Activated naive CD4-positive, alpha-beta T cell treated with anti-CD3 and anti-CD28 coated beads, Interleukin-2, amount 10 ng/mL, durations not matched to agents 7 days and 5 days (primary cell): ENCODE measurements at regions not wholly inside any gene's neighbourhood (a gene's known extent, or its start where the extent isn't known, plus 50 kb on each side); places are given as distances from the start of the nearest gene placed in this dataset.

Source experiments
- CTCF ChIA-PET: fragments of 350-600 bp; sonication (Branson Sonifier 250); formaldehyde crosslinking; loops from one replicate; lab custom pipeline; 2021; ENCODE audit warnings: antibody characterized with exemption; lab: Charles Lee
- DNase-seq: peaks from one replicate; pipeline ENCODE4 v3.0.0-alpha.2; 2020
- H3K27ac Mint-ChIP-seq: one replicate; pipeline ENCODE4 v1.8.0; 2021; ENCODE audit warnings: mild to moderate bottlenecking, moderate library complexity, mixed read lengths
- H3K27me3 Mint-ChIP-seq: one replicate; pipeline ENCODE4 v1.8.0; 2021; ENCODE audit warnings: mild to moderate bottlenecking, mixed read lengths
- H3K36me3 Mint-ChIP-seq: one replicate; pipeline ENCODE4 v1.8.0; 2021; ENCODE audit warnings: mixed read lengths
- H3K4me1 Mint-ChIP-seq: one replicate; pipeline ENCODE4 v1.8.0; 2021; ENCODE audit warnings: mixed read lengths
- H3K4me3 Mint-ChIP-seq: one replicate; pipeline ENCODE4 v1.8.0; 2021; ENCODE audit warnings: mild to moderate bottlenecking, moderate library complexity, mixed read lengths
- H3K9me3 Mint-ChIP-seq: one replicate; pipeline ENCODE4 v1.8.0; 2021; ENCODE audit warnings: mixed read lengths

GRCh38 chr6:91106083-91106482 is 519.2 kb upstream of the MAP3K7 start:
- Mint-ChIP-seq H3K27ac (no peak overlapping the region), H3K9me3 (no peaks in the 10 kb centered on the region), H3K36me3 (no peaks in the 10 kb centered on the region), H3K4me3 (no peak overlapping the region), H3K27me3 (no peaks in the 10 kb centered on the region), H3K4me1 (no peaks in the 10 kb centered on the region)
- no peak for DNase-seq
- CTCF ChIA-PET: no interaction called here

GRCh38 chr6:91105532-91105931 is 518.7 kb upstream of the MAP3K7 start:
- Mint-ChIP-seq H3K4me3 (no peak overlapping the region), H3K27me3 (no peaks in the 10 kb centered on the region)
- CTCF ChIA-PET: no interaction called here

GRCh38 chr6:91099479-91099878 is 512.6 kb upstream of the MAP3K7 start:
- Mint-ChIP-seq H3K9me3 (no peaks in the 10 kb centered on the region), H3K4me1 (no peaks in the 10 kb centered on the region), H3K36me3 (no peaks in the 10 kb centered on the region), H3K4me3 (no peak overlapping the region), H3K27me3 (no peaks in the 10 kb centered on the region), H3K27ac (no peak overlapping the region)
- no peak for DNase-seq
- CTCF ChIA-PET: no interaction called here

More at GRCh38 chr6:91105532-91105931, 518.7 kb upstream of the MAP3K7 start:
- no peaks in the 10 kb centered on the region for H3K36me3 Mint-ChIP-seq
- no peaks in the 10 kb centered on the region for H3K4me1 Mint-ChIP-seq
- no peak overlapping the region for H3K27ac Mint-ChIP-seq
- no peak for DNase-seq
- H3K9me3 Mint-ChIP-seq: no peaks in the 10 kb centered on the region

GRCh38 chr6:91098006-91098405 is 511.1 kb upstream of the MAP3K7 start:
- H3K4me3 Mint-ChIP-seq: no peak overlapping the region
- DNase-seq: no peak
- CTCF ChIA-PET: no interaction called here
- H3K4me1 Mint-ChIP-seq: no peaks in the 10 kb centered on the region
- no peaks in the 10 kb centered on the region for H3K36me3 Mint-ChIP-seq
- H3K27me3 Mint-ChIP-seq: no peaks in the 10 kb centered on the region
- H3K27ac Mint-ChIP-seq: no peak overlapping the region
- no peaks in the 10 kb centered on the region for H3K9me3 Mint-ChIP-seq

GRCh38 chr6:91097364-91097763 is 510.5 kb upstream of the MAP3K7 start:
- H3K4me1 Mint-ChIP-seq: no peaks in the 10 kb centered on the region
- CTCF ChIA-PET: no interaction called here
- no peaks in the 10 kb centered on the region for H3K36me3 Mint-ChIP-seq
- no peak overlapping the region for H3K27ac Mint-ChIP-seq
- no peaks in the 10 kb centered on the region for H3K9me3 Mint-ChIP-seq
- H3K4me3 Mint-ChIP-seq: no peak overlapping the region
- no peak for DNase-seq
- no peaks in the 10 kb centered on the region for H3K27me3 Mint-ChIP-seq

GRCh38 chr6:91094806-91095475 is 508.1 kb upstream of the MAP3K7 start:
- CTCF ChIA-PET: interaction anchor here (0.8 kb wide), 1 partner anchor 13 kb away, joined by 3 read pairs; no protein-coding TSS in a partner anchor
- H3K27ac Mint-ChIP-seq: no peak overlapping the region
- H3K27me3 Mint-ChIP-seq: no peaks in the 10 kb centered on the region
- no peaks in the 10 kb centered on the region for H3K36me3 Mint-ChIP-seq
- no peak overlapping the region for H3K4me3 Mint-ChIP-seq
- H3K4me1 Mint-ChIP-seq: no peaks in the 10 kb centered on the region
- no peaks in the 10 kb centered on the region for H3K9me3 Mint-ChIP-seq
- DNase-seq: no peak

GRCh38 chr6:91094341-91094740 is 507.5 kb upstream of the MAP3K7 start:
- no peaks in the 10 kb centered on the region for H3K36me3 Mint-ChIP-seq
- DNase-seq: no peak
- no peaks in the 10 kb centered on the region for H3K27me3 Mint-ChIP-seq
- H3K9me3 Mint-ChIP-seq: no peaks in the 10 kb centered on the region
- H3K4me3 Mint-ChIP-seq: no peak overlapping the region
- no peak overlapping the region for H3K27ac Mint-ChIP-seq
- CTCF ChIA-PET: interaction anchor here (0.8 kb wide), 1 partner anchor 13 kb away, joined by 3 read pairs; no protein-coding TSS in a partner anchor
- H3K4me1 Mint-ChIP-seq: no peaks in the 10 kb centered on the region

- no peaks in the 10 kb centered on the region for H3K36me3 Mint-ChIP-seq
- no peaks in the 10 kb centered on the region for H3K4me1 Mint-ChIP-seq
- H3K9me3 Mint-ChIP-seq: no peaks in the 10 kb centered on the region
- no peak overlapping the region for H3K4me3 Mint-ChIP-seq
- CTCF ChIA-PET: no interaction called here
- no peak for DNase-seq
- H3K27me3 Mint-ChIP-seq: no peaks in the 10 kb centered on the region
- no peak overlapping the region for H3K27ac Mint-ChIP-seq
Measured at GRCh38 chr6:91088976-91089375, 502.1 kb upstream of the MAP3K7 start.

- Mint-ChIP-seq H3K27me3 (no peaks in the 10 kb centered on the region), H3K4me3 (no peak overlapping the region), H3K27ac (no peak overlapping the region), H3K4me1 (no peaks in the 10 kb centered on the region), H3K9me3 (no peaks in the 10 kb centered on the region), H3K36me3 (no peaks in the 10 kb centered on the region)
- CTCF ChIA-PET: no interaction called here
- DNase-seq: no peak
Measured at GRCh38 chr6:91088515-91088914, 501.6 kb upstream of the MAP3K7 start.

GRCh38 chr6:91087908-91088307 is 501.0 kb upstream of the MAP3K7 start:
- Mint-ChIP-seq H3K27me3 (no peaks in the 10 kb centered on the region), H3K9me3 (no peaks in the 10 kb centered on the region), H3K36me3 (no peaks in the 10 kb centered on the region), H3K27ac (no peak overlapping the region), H3K4me1 (no peaks in the 10 kb centered on the region), H3K4me3 (no peak overlapping the region)
- CTCF ChIA-PET: no interaction called here
- no peak for DNase-seq

GRCh38 chr6:91083211-91083610 is 496.3 kb upstream of the MAP3K7 start:
- Mint-ChIP-seq H3K27ac (no peak overlapping the region), H3K4me1 (no peaks in the 10 kb centered on the region), H3K36me3 (no peaks in the 10 kb centered on the region), H3K27me3 (no peaks in the 10 kb centered on the region), H3K9me3 (no peaks in the 10 kb centered on the region), H3K4me3 (no peak overlapping the region)
- CTCF ChIA-PET: no interaction called here
- DNase-seq: no peak

GRCh38 chr6:91082311-91082832 is 495.5 kb upstream of the MAP3K7 start:
- CTCF ChIA-PET: interaction anchor here (0.7 to 1.7 kb wide), 4 partner anchors 8 to 1329 kb away, joined by 3 to 5 read pairs (median 4); no protein-coding TSS in a partner anchor
- Mint-ChIP-seq H3K9me3 (no peaks in the 10 kb centered on the region), H3K27me3 (no peaks in the 10 kb centered on the region), H3K4me3 (no peak overlapping the region), H3K36me3 (no peaks in the 10 kb centered on the region), H3K27ac (no peak overlapping the region), H3K4me1 (no peaks in the 10 kb centered on the region)
- no peak for DNase-seq

GRCh38 chr6:91081452-91082067 is 494.7 kb upstream of the MAP3K7 start:
- Mint-ChIP-seq H3K27me3 (no peaks in the 10 kb centered on the region), H3K36me3 (no peaks in the 10 kb centered on the region), H3K4me3 (no peak overlapping the region), H3K4me1 (no peaks in the 10 kb centered on the region), H3K27ac (no peak overlapping the region), H3K9me3 (no peaks in the 10 kb centered on the region)
- DNase-seq: no peak
- CTCF ChIA-PET: interaction anchor here (0.8 to 1.8 kb wide), 6 partner anchors 9 to 140 kb away, joined by 3 to 6 read pairs (median 4); no protein-coding TSS in a partner anchor

GRCh38 chr6:91080871-91081270 is 494.0 kb upstream of the MAP3K7 start:
- no peak for DNase-seq
- no peak overlapping the region for H3K27ac Mint-ChIP-seq
- H3K9me3 Mint-ChIP-seq: no peaks in the 10 kb centered on the region
- no peaks in the 10 kb centered on the region for H3K4me1 Mint-ChIP-seq
- CTCF ChIA-PET: interaction anchor here (0.8 to 1.8 kb wide), 5 partner anchors 9 to 140 kb away, joined by 3 to 6 read pairs (median 4); no protein-coding TSS in a partner anchor
- no peaks in the 10 kb centered on the region for H3K27me3 Mint-ChIP-seq
- no peak overlapping the region for H3K4me3 Mint-ChIP-seq
- no peaks in the 10 kb centered on the region for H3K36me3 Mint-ChIP-seq

- no peaks in the 10 kb centered on the region for H3K4me1 Mint-ChIP-seq
- H3K4me3 Mint-ChIP-seq: no peak overlapping the region
- H3K9me3 Mint-ChIP-seq: no peaks in the 10 kb centered on the region
- H3K27me3 Mint-ChIP-seq: no peaks in the 10 kb centered on the region
- DNase-seq: no peak
- CTCF ChIA-PET: interaction anchor here (1.8 kb wide), 1 partner anchor 13 kb away, joined by 4 read pairs; no protein-coding TSS in a partner anchor
- no peaks in the 10 kb centered on the region for H3K36me3 Mint-ChIP-seq
- H3K27ac Mint-ChIP-seq: no peak overlapping the region
Measured at GRCh38 chr6:91079969-91080368, 493.1 kb upstream of the MAP3K7 start.
